GM21381 (cell line): ENCODE measurements at regions not wholly inside any gene's neighbourhood (a gene's known extent, or its start where the extent isn't known, plus 50 kb on each side); places are given as distances from the start of the nearest gene placed in this dataset.

Experiments
- ATAC-seq: cut with Tn5 transposase; IDR thresholded peaks from one replicate; pipeline ENCODE4 v1.9.1; 2021; ENCODE audit warnings: mild to moderate bottlenecking, moderate library complexity; ENCODE audit not compliant: unreplicated experiment

- ATAC-seq: no peak
Observed at GRCh38 chr6:133630651-133631050, 258.3 kb upstream of the TCF21 start.

GRCh38 chr6:133631421-133631820, 257.5 kb upstream of the TCF21 start:
- no peak for ATAC-seq

- ATAC-seq: no peak
Observed at GRCh38 chr6:133632206-133632605, 256.7 kb upstream of the TCF21 start.

GRCh38 chr6:133632906-133633305, 256.0 kb upstream of the TCF21 start:
- no peak for ATAC-seq

- no peak for ATAC-seq
Observed at GRCh38 chr6:133634474-133634873, 254.4 kb upstream of the TCF21 start.

- no peak for ATAC-seq
Observed at GRCh38 chr6:133635447-133635846, 253.5 kb upstream of the TCF21 start.

GRCh38 chr6:133637436-133637835, 251.5 kb upstream of the TCF21 start:
- no peak for ATAC-seq

- no peak for ATAC-seq
Observed at GRCh38 chr6:133637874-133638273, 251.0 kb upstream of the TCF21 start.

GRCh38 chr6:133641104-133641503, 247.8 kb upstream of the TCF21 start:
- ATAC-seq: no peak

GRCh38 chr6:133644548-133644891, 244.4 kb upstream of the TCF21 start:
- ATAC-seq: no peak

GRCh38 chr6:133644892-133645619, 243.9 kb upstream of the TCF21 start:
- no peak for ATAC-seq

GRCh38 chr6:133645966-133646740, 242.8 kb upstream of the TCF21 start:
- ATAC-seq: no peak

- ATAC-seq: no peak
Observed at GRCh38 chr6:133648581-133648980, 240.3 kb upstream of the TCF21 start.

- ATAC-seq: no peak
Observed at GRCh38 chr6:133671376-133671775, 217.5 kb upstream of the TCF21 start.

- ATAC-seq: no peak
Observed at GRCh38 chr6:133673056-133673455, 215.9 kb upstream of the TCF21 start.

- no peak for ATAC-seq
Observed at GRCh38 chr6:133674661-133675060, 214.3 kb upstream of the TCF21 start.

- no peak for ATAC-seq
Observed at GRCh38 chr6:133680994-133681393, 207.9 kb upstream of the TCF21 start.

- no peak for ATAC-seq
Observed at GRCh38 chr6:133681891-133682290, 207.0 kb upstream of the TCF21 start.

- ATAC-seq: no peak
Observed at GRCh38 chr6:133682506-133683307, 206.2 kb upstream of the TCF21 start.

- no peak for ATAC-seq
Observed at GRCh38 chr6:133683308-133683580, 205.7 kb upstream of the TCF21 start.

GRCh38 chr6:133683606-133684005, 205.3 kb upstream of the TCF21 start:
- no peak for ATAC-seq
